ENCODE measurements at regions not wholly inside any gene's neighbourhood (a gene's known extent, or its start where the extent isn't known, plus 50 kb on each side); places are given as distances from the start of the nearest gene placed in this dataset.

GRCh38 chr1:14470802-14471201, 127.7 kb upstream of the KAZN start:
- Mint-ChIP-seq H3K27ac (no peak overlapping the region), H3K27me3 (ENCODE audit: low read depth) (no peaks in the 10 kb centered on the region), H3K4me1 (ENCODE audit: low read depth) (no peaks in the 10 kb centered on the region), H3K9me3 (no peaks in the 10 kb centered on the region), H3K36me3 (ENCODE audit: low read depth) (no peaks in the 10 kb centered on the region), H3K4me3 (no peak overlapping the region)
- DNase-seq (ENCODE audit: low spot score): no peak

GRCh38 chr1:14474856-14475255, 123.6 kb upstream of the KAZN start:
- H3K27ac Mint-ChIP-seq: no peak overlapping the region
- DNase-seq (ENCODE audit: low spot score): no peak
- no peaks in the 10 kb centered on the region for H3K36me3 Mint-ChIP-seq (ENCODE audit: low read depth)
- H3K27me3 Mint-ChIP-seq (ENCODE audit: low read depth): no peaks in the 10 kb centered on the region
- no peaks in the 10 kb centered on the region for H3K4me1 Mint-ChIP-seq (ENCODE audit: low read depth)
- H3K9me3 Mint-ChIP-seq: no peaks in the 10 kb centered on the region
- H3K4me3 Mint-ChIP-seq: no peak overlapping the region

GRCh38 chr1:14476170-14476955, 122.1 kb upstream of the KAZN start:
- Mint-ChIP-seq H3K27me3 (ENCODE audit: low read depth) (no peaks in the 10 kb centered on the region), H3K9me3 (no peaks in the 10 kb centered on the region), H3K4me1 (ENCODE audit: low read depth) (no peaks in the 10 kb centered on the region)

DNA sequence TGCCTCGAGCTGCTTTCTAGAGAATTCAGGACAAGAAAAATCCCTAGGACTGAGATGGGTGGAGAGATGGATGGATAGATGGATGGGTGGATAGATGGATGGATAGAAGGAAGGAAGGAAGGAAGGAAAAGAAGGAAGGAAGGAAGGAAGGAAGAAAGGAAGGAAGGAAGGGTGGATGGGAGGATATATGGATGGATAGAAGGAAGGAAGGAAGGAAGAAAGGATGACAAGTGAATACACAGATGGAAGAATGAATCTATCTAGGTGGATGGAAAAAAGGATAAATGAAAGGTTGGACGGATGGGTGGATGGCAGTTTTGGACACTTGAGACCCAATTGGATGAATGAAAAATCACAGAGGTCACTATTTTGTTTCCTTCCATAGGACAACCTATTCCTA, 120.4 kb upstream of the KAZN start:
- Mint-ChIP-seq H3K9me3 (no peaks in the 10 kb centered on the region), H3K4me1 (ENCODE audit: low read depth) (no peaks in the 10 kb centered on the region), H3K36me3 (ENCODE audit: low read depth) (no peaks in the 10 kb centered on the region), H3K27ac (no peak overlapping the region), H3K27me3 (ENCODE audit: low read depth) (no peaks in the 10 kb centered on the region), H3K4me3 (no peak overlapping the region)
- no peak for DNase-seq (ENCODE audit: low spot score)

More at GRCh38 chr1:14476170-14476955, 122.1 kb upstream of the KAZN start:
- Mint-ChIP-seq H3K4me3 (no peak overlapping the region), H3K27ac (no peak overlapping the region), H3K36me3 (ENCODE audit: low read depth) (no peaks in the 10 kb centered on the region)
- DNase-seq (ENCODE audit: low spot score): no peak

DNA sequence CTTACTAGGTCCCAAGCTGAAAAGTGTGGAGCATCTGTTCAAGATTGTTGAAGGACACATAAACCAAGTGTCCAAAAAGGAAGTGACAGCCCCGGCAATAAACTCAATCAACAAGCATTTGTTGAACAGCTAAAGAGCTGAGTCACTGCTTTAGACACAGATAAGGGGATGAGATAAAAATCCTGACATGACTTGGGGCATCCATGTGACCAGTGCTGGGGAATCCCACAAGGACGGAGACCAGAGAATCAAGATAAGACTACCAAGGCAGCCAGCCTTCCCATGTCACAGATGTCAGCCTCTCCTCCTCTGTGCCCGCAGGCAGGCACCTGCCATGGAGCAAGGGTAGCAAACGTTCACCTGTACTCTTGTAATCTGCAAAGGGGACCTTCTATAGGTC, 118.6 kb upstream of the KAZN start:
- Mint-ChIP-seq H3K9me3 (no peaks in the 10 kb centered on the region), H3K36me3 (ENCODE audit: low read depth) (no peaks in the 10 kb centered on the region), H3K27ac (no peak overlapping the region), H3K27me3 (ENCODE audit: low read depth) (no peaks in the 10 kb centered on the region), H3K4me1 (ENCODE audit: low read depth) (no peaks in the 10 kb centered on the region), H3K4me3 (no peak overlapping the region)
- no peak for DNase-seq (ENCODE audit: low spot score)

GRCh38 chr1:14482784-14483450, 115.6 kb upstream of the KAZN start:
- H3K9me3 Mint-ChIP-seq: no peaks in the 10 kb centered on the region
- no peak overlapping the region for H3K27ac Mint-ChIP-seq
- H3K36me3 Mint-ChIP-seq (ENCODE audit: low read depth): no peaks in the 10 kb centered on the region
- no peaks in the 10 kb centered on the region for H3K27me3 Mint-ChIP-seq (ENCODE audit: low read depth)
- H3K4me3 Mint-ChIP-seq: no peak overlapping the region
- DNase-seq (ENCODE audit: low spot score): no peak
- H3K4me1 Mint-ChIP-seq (ENCODE audit: low read depth): no peaks in the 10 kb centered on the region

DNA sequence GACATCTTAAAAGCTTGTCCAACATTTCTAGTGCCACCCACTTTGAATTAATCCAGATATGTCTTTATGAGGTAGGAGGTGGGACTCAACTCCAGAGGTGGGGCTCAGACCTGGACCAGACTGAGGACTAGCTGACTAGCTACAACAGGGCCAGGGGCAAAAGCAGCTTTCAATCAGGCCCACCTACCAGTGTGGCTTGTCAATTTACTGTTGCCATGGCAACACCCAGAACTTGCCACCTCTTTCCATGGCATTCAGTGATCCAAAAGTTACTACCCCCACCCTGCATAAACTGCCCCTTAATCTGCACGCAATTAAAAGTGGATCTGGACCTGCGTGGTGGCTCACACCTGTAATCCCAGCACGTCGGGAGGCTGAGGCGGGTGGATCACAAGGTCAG, 113.2 kb upstream of the KAZN start:
- Mint-ChIP-seq H3K27me3 (ENCODE audit: low read depth) (no peaks in the 10 kb centered on the region), H3K36me3 (ENCODE audit: low read depth) (no peaks in the 10 kb centered on the region), H3K27ac (no peak overlapping the region), H3K4me1 (ENCODE audit: low read depth) (no peaks in the 10 kb centered on the region), H3K9me3 (no peaks in the 10 kb centered on the region), H3K4me3 (no peak overlapping the region)
- DNase-seq (ENCODE audit: low spot score): no peak

DNA sequence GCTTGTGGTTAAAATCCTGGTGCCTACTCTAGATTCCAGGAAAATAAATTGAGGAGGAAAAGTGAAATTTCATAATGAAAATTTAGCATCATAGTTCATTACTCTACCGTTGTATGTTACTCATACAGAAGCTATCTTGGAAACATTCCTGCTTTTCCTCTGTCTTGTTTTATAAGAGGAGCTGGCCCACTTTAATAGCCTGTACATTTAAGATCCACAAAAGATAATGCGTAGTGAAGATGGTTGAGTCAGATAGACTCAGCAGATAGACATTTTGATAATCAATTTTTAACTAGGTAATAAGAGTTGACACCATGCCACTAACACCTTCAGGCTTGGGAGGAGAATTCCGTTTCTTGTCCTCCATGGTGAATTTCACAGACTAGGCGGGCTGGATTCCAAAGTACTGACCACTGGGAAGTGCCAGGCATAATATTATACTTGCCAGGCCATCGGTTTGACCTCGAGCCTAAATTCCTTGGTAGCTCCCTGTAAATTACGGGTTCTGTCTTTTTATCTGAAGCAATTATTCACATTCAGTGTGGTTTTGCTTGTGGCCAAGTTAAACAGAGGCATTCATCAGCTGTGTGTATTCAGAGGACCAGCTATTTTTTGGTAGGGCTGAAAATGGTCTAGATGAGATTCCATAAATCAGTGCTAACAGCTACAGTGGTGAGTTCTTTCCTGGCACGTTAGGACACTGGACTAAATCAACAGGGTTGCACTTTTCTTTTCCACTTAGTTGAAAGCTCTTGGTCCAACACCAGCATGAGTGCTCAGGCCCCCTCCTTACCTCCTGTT, 111.9 kb upstream of the KAZN start:
- no peaks in the 10 kb centered on the region for H3K27me3 Mint-ChIP-seq (ENCODE audit: low read depth)
- no peaks in the 10 kb centered on the region for H3K9me3 Mint-ChIP-seq
- DNase-seq (ENCODE audit: low spot score): no peak
- no peak overlapping the region for H3K27ac Mint-ChIP-seq
- no peak overlapping the region for H3K4me3 Mint-ChIP-seq
- no peaks in the 10 kb centered on the region for H3K36me3 Mint-ChIP-seq (ENCODE audit: low read depth)
- no peaks in the 10 kb centered on the region for H3K4me1 Mint-ChIP-seq (ENCODE audit: low read depth)

DNA sequence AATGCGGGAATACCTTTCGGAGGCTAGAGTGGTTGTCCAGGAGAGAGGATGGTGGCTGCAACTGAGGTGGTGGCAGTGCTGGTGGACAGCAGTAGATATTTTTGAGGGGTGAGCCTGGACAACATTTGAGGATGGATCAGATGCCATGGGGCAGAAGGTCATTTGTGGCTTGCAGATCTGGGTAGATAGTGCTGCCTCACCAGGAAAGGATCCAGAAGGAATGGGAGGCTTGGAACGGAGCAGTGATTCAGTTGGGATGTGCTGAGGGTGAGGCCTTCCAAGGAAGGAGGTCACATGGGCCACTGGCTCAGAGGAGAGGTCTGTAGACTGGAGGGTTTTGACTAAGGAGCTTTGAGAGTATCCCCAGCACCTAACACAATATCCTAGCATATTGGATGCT, 110.8 kb upstream of the KAZN start:
- DNase-seq (ENCODE audit: low spot score): no peak
- H3K9me3 Mint-ChIP-seq: peaks cover 2% of the 10 kb centered on the region
- no peak overlapping the region for H3K27ac Mint-ChIP-seq
- no peak overlapping the region for H3K4me3 Mint-ChIP-seq
- no peaks in the 10 kb centered on the region for H3K36me3 Mint-ChIP-seq (ENCODE audit: low read depth)
- no peaks in the 10 kb centered on the region for H3K27me3 Mint-ChIP-seq (ENCODE audit: low read depth)
- no peaks in the 10 kb centered on the region for H3K4me1 Mint-ChIP-seq (ENCODE audit: low read depth)

GRCh38 chr1:14494911-14495310, 103.6 kb upstream of the KAZN start:
- Mint-ChIP-seq H3K9me3 (peaks cover 4% of the 10 kb centered on the region), H3K4me1 (ENCODE audit: low read depth) (no peaks in the 10 kb centered on the region), H3K27ac (no peak overlapping the region), H3K27me3 (ENCODE audit: low read depth) (no peaks in the 10 kb centered on the region), H3K4me3 (no peak overlapping the region), H3K36me3 (ENCODE audit: low read depth) (no peaks in the 10 kb centered on the region)
- DNase-seq (ENCODE audit: low spot score): no peak

GRCh38 chr1:14495381-14495780, 103.1 kb upstream of the KAZN start:
- DNase-seq (ENCODE audit: low spot score): no peak
- Mint-ChIP-seq H3K36me3 (ENCODE audit: low read depth) (no peaks in the 10 kb centered on the region), H3K27me3 (ENCODE audit: low read depth) (no peaks in the 10 kb centered on the region), H3K9me3 (peaks cover 4% of the 10 kb centered on the region), H3K27ac (no peak overlapping the region), H3K4me1 (ENCODE audit: low read depth) (peaks cover 1% of the 10 kb centered on the region), H3K4me3 (no peak overlapping the region)

- H3K36me3 Mint-ChIP-seq (ENCODE audit: low read depth): no peaks in the 10 kb centered on the region
- H3K27ac Mint-ChIP-seq: no peak overlapping the region
- peaks cover 4% of the 10 kb centered on the region for H3K9me3 Mint-ChIP-seq
- H3K4me1 Mint-ChIP-seq (ENCODE audit: low read depth): peaks cover 3% of the 10 kb centered on the region
- DNase-seq (ENCODE audit: low spot score): no peak
- H3K4me3 Mint-ChIP-seq: no peak overlapping the region
- no peaks in the 10 kb centered on the region for H3K27me3 Mint-ChIP-seq (ENCODE audit: low read depth)
Observed at GRCh38 chr1:14495996-14496395, 102.5 kb upstream of the KAZN start.

GRCh38 chr1:14498839-14499238, 99.6 kb upstream of the KAZN start:
- Mint-ChIP-seq H3K9me3 (no peaks in the 10 kb centered on the region), H3K4me1 (ENCODE audit: low read depth) (peaks cover 3% of the 10 kb centered on the region), H3K27me3 (ENCODE audit: low read depth) (no peaks in the 10 kb centered on the region), H3K4me3 (no peak overlapping the region), H3K36me3 (ENCODE audit: low read depth) (no peaks in the 10 kb centered on the region), H3K27ac (no peak overlapping the region)
- no peak for DNase-seq (ENCODE audit: low spot score)

DNA sequence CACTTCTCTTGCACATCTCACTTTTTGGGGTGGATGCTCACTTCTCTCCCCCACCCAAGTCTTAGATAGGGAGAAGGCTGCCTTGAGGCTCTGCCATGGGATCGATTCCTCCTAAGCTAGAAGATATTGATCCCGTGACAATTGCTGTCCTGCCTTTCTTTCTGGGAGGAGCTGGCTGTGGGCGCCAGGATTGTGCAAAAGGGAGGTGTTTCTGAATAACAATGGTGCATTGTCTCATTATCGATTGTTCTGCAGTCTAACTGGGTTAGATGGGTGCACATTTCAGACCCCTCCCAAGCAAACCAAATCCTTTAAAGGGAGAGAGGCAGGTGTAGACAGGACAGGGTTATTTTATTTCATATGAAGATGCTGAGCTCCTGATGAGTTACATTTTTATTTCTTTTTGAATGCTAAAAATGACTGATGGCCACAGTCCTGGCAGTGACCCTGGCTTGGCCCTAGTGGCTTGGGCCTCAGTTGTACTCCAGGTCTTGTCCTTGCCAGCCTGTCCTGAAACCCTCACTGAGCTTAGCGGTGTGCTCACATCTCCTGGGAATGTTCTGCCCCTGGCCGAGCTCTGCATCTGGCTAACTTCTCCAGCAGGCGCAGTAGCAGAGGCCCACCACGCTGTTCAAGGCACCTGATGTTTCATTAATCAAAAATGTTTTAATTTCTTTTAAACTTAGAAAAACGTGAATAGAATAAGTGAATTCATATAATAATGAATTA, 99.0 kb upstream of the KAZN start:
- Mint-ChIP-seq H3K4me3 (no peak overlapping the region), H3K4me1 (ENCODE audit: low read depth) (peaks cover 3% of the 10 kb centered on the region), H3K27ac (no peak overlapping the region), H3K36me3 (ENCODE audit: low read depth) (no peaks in the 10 kb centered on the region), H3K9me3 (no peaks in the 10 kb centered on the region), H3K27me3 (ENCODE audit: low read depth) (no peaks in the 10 kb centered on the region)
- DNase-seq (ENCODE audit: low spot score): no peak
